Upper lobe of right lung (tissue), 1 donor: ENCODE measurements at regions not wholly inside any gene's neighbourhood (a gene's known extent, or its start where the extent isn't known, plus 50 kb on each side); places are given as distances from the start of the nearest gene placed in this dataset.
A peak's percentile ranks its signal among the peaks of the same experiment; 100 is the strongest.

Source experiments
- ATAC-seq: fragments of 200-7000 bp; cut with Tn5 transposase; one replicate; pipeline ENCODE4 v1.9.1; 2020; ENCODE audit warnings: mild to moderate bottlenecking, moderate library complexity
- DNase-seq: peaks from one replicate; pipeline ENCODE4 v3.0.0-alpha.2; 2020
- H3K27ac ChIP-seq: fragments of 200-600 bp; one replicate; pipeline ENCODE4 v1.8.0; 2022
- H3K27me3 ChIP-seq: fragments of 200-600 bp; one replicate; pipeline ENCODE4 v1.8.0; 2022; ENCODE audit warnings: mild to moderate bottlenecking
- H3K36me3 ChIP-seq: fragments of 200-600 bp; one replicate; pipeline ENCODE4 v1.8.0; 2022
- H3K4me1 ChIP-seq: fragments of 200-600 bp; one replicate; pipeline ENCODE4 v1.8.0; 2022
- H3K4me3 ChIP-seq: fragments of 200-600 bp; one replicate; pipeline ENCODE4 v1.8.0; 2022; ENCODE audit warnings: mild to moderate bottlenecking
- H3K9me3 ChIP-seq: fragments of 200-600 bp; one replicate; pipeline ENCODE4 v1.8.0; 2022
- CTCF ChIP-seq: fragments of 200-600 bp; IDR thresholded peaks from one replicate; pipeline ENCODE4 v1.8.0; 2022; ENCODE audit warnings: antibody characterized with exemption
- intact Hi-C: fragments of 100-400 bp; cut with DNase I; formaldehyde crosslinking; loops from one replicate; pipeline ENCODE4 v1.11.0; 2022
- donor health status: DM: no; HTN: yes; CAD: no; lungs with severe emphysema.

GRCh38 chr10:89095701-89096391 lies 105.2 kb downstream of the FAS start:
- intact Hi-C loops = no loop called here
- no peak for TF ChIP-seq CTCF
- DNase-seq = no peak
- Histone ChIP-seq H3K36me3 (no peaks in the 10 kb centered on the region), H3K9me3 (no peaks in the 10 kb centered on the region), H3K4me3 (no peak overlapping the region), H3K27ac (no peak overlapping the region), H3K4me1 (peaks cover 15% of the 10 kb centered on the region), H3K27me3 (no peaks in the 10 kb centered on the region)
- ATAC-seq = no peak

GRCh38 chr10:89093728-89094127 lies 103.1 kb downstream of the FAS start:
- Histone ChIP-seq H3K27ac (no peak overlapping the region), H3K27me3 (no peaks in the 10 kb centered on the region), H3K4me3 (no peak overlapping the region), H3K4me1 (peaks cover 18% of the 10 kb centered on the region), H3K36me3 (no peaks in the 10 kb centered on the region), H3K9me3 (no peaks in the 10 kb centered on the region)
- intact Hi-C loops = no loop called here
- TF ChIP-seq CTCF = no peak
- DNase-seq (no peak), ATAC-seq (no peak)

- ATAC-seq = peak; percentile 33
- intact Hi-C loops = no loop called here
Observed at GRCh38 chr10:89092981-89093380, 102.4 kb downstream of the FAS start.

GRCh38 chr10:89092439-89092838 lies 101.8 kb downstream of the FAS start:
- Histone ChIP-seq H3K4me3 (no peak overlapping the region), H3K36me3 (no peaks in the 10 kb centered on the region), H3K9me3 (no peaks in the 10 kb centered on the region), H3K27me3 (no peaks in the 10 kb centered on the region), H3K27ac (no peak overlapping the region), H3K4me1 (peaks cover 21% of the 10 kb centered on the region)
- DNase-seq (no peak), ATAC-seq (no peak)
- intact Hi-C loops = no loop called here
- TF ChIP-seq CTCF = no peak

More at GRCh38 chr10:89092981-89093380, 102.4 kb downstream of the FAS start:
- Histone ChIP-seq H3K36me3 (no peaks in the 10 kb centered on the region), H3K27ac (no peak overlapping the region), H3K4me1 (peaks cover 18% of the 10 kb centered on the region), H3K27me3 (no peaks in the 10 kb centered on the region), H3K9me3 (no peaks in the 10 kb centered on the region), H3K4me3 (no peak overlapping the region)
- no peak for DNase-seq
- no peak for TF ChIP-seq CTCF

GRCh38 chr10:89091496-89091895 lies 100.9 kb downstream of the FAS start:
- peak; percentile 46 for ATAC-seq
- H3K27ac ChIP-seq = peak overlapping the region; percentile 24
- TF ChIP-seq CTCF = no peak

More at GRCh38 chr10:89091496-89091895, 100.9 kb downstream of the FAS start:
- H3K27me3 ChIP-seq = no peaks in the 10 kb centered on the region
- no peak overlapping the region for H3K4me3 ChIP-seq
- H3K9me3 ChIP-seq = no peaks in the 10 kb centered on the region
- peaks cover 21% of the 10 kb centered on the region for H3K4me1 ChIP-seq
- no peaks in the 10 kb centered on the region for H3K36me3 ChIP-seq
- no peak for DNase-seq
- intact Hi-C loops = no loop called here
